Stimulated activated CD8-positive, alpha-beta memory T cell treated with anti-CD3 and anti-CD28 coated beads, Interleukin-15, amount 100 ng/mL, for 24 hours (primary cell): ENCODE measurements at regions not wholly inside any gene's neighbourhood (a gene's known extent, or its start where the extent isn't known, plus 50 kb on each side); places are given as distances from the start of the nearest gene placed in this dataset.
"Not testable (repeated sequence)": the region's sequence is repeated elsewhere in the genome, so short reads cannot be mapped to it uniquely, and the experiment has no call there.

Experiments used
- DNase-seq: peaks from one replicate; pipeline ENCODE4 v3.0.0-alpha.2; 2020; ENCODE audit warnings: low read depth

GRCh38 chrX:74251006-74251930, 52.7 kb upstream of the ZCCHC13 start:
- no peak for DNase-seq

GRCh38 chrX:74250574-74250973, 53.4 kb upstream of the ZCCHC13 start:
- DNase-seq = no peak

- DNase-seq = no peak
These were observed 54.0 kb upstream of the ZCCHC13 start for GRCh38 chrX:74249963-74250362.

GRCh38 chrX:74248889-74249288, 55.1 kb upstream of the ZCCHC13 start:
- no peak for DNase-seq

- DNase-seq = no peak
These were observed 57.5 kb upstream of the ZCCHC13 start for GRCh38 chrX:74246524-74246923.

- DNase-seq = no peak
These were observed 61.4 kb upstream of the ZCCHC13 start for GRCh38 chrX:74242484-74243138.

DNA sequence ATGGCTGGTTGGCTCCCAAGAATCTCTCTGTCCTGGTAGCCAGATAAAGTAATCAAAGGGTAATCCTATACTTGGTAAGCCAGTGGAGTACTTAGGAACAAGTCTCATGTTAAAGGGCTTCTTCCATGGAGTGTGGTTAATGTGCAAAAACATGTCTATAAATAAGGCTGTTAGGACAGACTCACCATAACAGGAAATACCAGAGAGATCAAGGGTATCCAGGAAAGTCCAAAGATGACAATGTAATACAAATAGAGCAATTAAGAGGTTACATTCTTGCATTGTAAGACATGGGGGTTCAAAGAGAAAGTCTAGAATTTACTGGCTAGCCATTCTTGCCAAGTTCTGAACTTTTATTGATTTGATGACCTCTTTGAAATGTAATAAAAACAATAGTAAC, 61.9 kb upstream of the ZCCHC13 start:
- DNase-seq = no peak

- no peak for DNase-seq
These were observed 65.2 kb upstream of the ZCCHC13 start for GRCh38 chrX:74238771-74239170.

- no peak for DNase-seq
These were observed 69.2 kb upstream of the ZCCHC13 start for GRCh38 chrX:74234818-74235217.

DNA sequence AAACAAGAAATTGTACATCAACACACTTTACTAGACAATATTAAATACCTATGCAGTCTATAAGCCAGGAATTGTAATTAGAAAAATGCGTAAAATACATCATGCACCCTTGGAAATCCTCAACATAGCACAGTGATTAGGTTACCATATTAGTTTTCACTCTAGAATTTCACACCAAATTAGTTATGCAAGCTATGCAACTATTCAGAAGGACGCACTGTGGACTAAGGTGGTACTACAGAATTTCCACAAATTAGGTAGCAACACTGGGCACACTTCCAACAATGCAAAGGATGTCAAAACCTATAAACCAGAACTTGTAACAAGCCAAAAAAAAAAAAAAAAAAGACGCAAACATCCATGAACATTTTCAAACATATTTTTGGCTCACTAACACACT, 71.1 kb upstream of the ZCCHC13 start:
- DNase-seq = no peak

DNA sequence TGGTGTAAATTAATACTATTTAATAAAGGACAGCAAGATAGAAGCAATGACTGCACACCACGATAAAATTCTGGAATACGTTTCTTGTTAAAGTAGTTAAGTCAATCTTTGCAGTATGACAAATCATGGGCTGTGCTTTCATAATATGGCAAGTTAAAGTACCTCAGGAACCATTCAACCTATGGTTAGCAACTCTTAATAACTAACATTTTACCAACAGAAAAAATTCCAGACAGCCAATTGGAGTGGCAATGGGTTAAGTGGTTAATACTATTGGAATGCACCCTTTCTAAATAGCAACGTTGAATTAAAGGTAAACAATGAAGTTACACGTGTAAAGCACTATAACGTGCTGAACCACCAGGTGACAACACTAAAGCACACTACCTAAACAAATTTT, 72.4 kb upstream of the ZCCHC13 start:
- DNase-seq = no peak

DNA sequence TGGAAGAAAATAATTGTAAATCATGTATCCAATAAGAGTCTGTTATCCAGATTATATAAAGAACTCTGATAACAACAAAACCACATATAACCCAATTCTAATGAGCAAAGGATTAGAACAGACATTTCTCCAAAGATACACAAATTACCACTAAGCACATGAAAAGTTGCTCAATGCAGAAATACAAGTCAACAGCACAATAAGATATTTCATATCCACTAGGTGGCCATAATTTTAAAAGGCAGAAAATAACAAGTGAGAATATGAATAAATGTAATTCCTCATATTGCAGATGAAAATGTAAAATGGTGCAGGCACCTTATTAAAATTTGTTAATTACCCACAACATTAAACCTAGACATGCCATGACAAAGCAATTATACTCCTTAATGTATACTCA, 73.9 kb upstream of the ZCCHC13 start:
- DNase-seq = no peak

DNA sequence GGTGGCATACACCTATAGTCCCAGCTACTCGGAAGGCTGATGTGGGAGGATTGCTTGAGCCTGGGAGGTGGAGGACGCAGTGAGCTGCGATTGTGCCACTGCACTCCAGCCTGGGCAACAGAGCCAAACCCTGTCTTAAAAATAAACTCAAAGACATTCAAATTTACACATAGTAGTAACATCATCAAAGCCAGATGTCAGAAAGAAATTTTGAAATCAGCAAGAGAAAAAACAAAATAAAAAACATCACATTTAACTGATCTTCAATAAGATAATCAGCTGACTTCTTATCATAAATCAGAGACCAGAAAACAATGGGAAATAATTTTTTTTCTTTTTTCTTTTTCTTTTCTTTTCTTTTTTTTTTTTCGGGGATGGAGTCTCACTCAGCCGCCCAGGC, 78.9 kb upstream of the ZCCHC13 start:
- no peak for DNase-seq

DNA sequence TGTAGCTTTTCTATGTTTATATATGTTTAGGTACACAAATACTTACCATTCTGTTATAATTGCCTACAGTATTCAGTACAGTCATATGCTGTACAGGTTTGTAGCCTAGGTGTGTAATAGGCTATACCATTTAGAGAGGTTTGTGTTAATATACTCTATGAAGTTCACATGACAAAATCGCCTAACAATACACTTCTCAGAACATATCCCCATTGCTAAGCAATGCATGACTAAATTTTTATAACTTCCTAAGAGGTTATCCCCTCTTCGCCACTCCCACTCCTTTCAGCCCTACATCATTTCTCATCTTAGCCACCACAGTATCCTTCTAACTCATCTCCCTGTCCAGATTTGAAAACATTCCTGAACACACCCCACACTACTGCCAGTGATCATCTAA, 83.7 kb upstream of the ZCCHC13 start:
- DNase-seq = no peak

DNA sequence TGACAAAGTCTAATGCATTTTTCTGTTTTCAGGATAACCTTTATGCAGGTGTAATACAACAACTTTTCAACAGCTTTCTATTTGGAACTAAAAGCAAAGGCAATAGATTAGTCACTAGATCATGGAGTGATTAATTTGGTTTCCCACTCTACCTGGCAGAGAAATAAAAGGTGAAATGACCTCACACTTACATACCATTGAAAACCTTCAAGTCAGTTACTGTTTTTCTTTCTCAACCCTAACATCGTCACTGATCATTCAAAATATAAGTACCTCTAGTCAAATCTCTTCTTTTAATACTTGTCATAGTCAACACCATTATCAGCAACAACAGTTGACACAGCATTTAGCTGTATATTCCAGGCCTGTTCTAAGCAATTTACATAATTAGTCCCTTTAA, 85.1 kb upstream of the ZCCHC13 start:
- DNase-seq = no peak

- DNase-seq = no peak
These were observed 87.6 kb upstream of the ZCCHC13 start for GRCh38 chrX:74216421-74216820.

- no peak for DNase-seq
These were observed 92.1 kb upstream of the ZCCHC13 start for GRCh38 chrX:74211911-74212310.

GRCh38 chrX:74207539-74207938, 96.4 kb upstream of the ZCCHC13 start:
- no peak for DNase-seq

DNA sequence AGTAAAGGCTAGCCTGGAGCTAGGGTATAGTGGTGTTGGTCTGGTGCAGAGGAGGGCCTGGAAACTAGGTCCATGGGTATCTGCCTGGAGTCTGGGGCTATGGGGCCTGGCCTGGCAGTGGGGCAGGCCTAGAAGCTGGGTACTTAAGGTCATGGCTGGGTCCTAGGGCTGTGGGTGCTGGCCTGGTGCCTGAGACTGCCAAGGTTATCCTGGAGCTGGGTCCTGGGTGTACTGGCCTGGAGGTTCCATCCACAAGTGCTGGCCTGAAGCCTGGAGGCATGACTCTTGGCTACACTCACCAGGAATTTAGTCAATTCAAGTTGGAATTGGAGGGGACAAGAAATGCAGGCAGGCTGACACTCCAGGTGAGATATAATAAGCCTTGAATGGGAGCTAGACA, 108.4 kb upstream of the ZCCHC13 start:
- DNase-seq = no peak

DNA sequence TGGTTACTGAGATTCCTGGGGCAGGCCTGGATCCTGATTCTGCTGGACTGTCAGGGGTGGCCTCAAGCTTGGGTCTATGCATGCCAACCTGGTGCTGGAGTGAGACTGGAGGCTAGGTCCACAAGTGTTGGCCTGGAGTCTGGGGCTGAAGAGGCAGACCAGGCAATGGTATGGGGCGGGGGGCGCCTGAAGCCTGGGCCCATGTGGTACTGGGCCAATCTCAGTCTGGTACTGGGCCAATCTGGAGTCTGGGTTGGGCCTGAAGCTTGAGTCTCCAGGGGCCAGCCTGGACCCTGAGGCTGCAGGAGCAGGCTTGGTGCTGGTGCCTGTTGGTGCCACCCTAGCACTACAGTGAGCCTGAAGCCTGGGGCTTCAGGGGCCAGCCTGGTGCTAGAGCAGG, 108.9 kb upstream of the ZCCHC13 start:
- DNase-seq = no peak

- no peak for DNase-seq
These were observed 116.8 kb upstream of the ZCCHC13 start for GRCh38 chrX:74187211-74187610.

GRCh38 chrX:74183047-74183446, 120.9 kb upstream of the ZCCHC13 start:
- not testable (repeated sequence) for DNase-seq

GRCh38 chrX:74181976-74182375, 122.0 kb upstream of the ZCCHC13 start:
- DNase-seq = not testable (repeated sequence)

- no peak for DNase-seq
These were observed 123.3 kb upstream of the ZCCHC13 start for GRCh38 chrX:74180716-74181115.
